ENCODE measurements at regions not wholly inside any gene's neighbourhood (a gene's known extent, or its start where the extent isn't known, plus 50 kb on each side); places are given as distances from the start of the nearest gene placed in this dataset.

GRCh38 chr3:95832146-95832545 is 982.2 kb upstream of the EPHA6 start:
- TF ChIP-seq ZNF274 (IDR thresholded peaks at IDR 0.05; ENCODE audit: low read depth, low read length) (no peak), YY1 (IDR thresholded peaks at IDR 0.05; ENCODE audit: insufficient read depth, insufficient read length) (no peak), SUZ12 (IDR thresholded peaks at IDR 0.05; ENCODE audit: extremely low read depth, insufficient read depth, insufficient read length) (no peak)
